ENCODE measurements at regions not wholly inside any gene's neighbourhood (a gene's known extent, or its start where the extent isn't known, plus 50 kb on each side); places are given as distances from the start of the nearest gene placed in this dataset.
"Not testable (repeated sequence)": the region's sequence is repeated elsewhere in the genome, so short reads cannot be mapped to it uniquely, and the experiment has no call there.

DNA sequence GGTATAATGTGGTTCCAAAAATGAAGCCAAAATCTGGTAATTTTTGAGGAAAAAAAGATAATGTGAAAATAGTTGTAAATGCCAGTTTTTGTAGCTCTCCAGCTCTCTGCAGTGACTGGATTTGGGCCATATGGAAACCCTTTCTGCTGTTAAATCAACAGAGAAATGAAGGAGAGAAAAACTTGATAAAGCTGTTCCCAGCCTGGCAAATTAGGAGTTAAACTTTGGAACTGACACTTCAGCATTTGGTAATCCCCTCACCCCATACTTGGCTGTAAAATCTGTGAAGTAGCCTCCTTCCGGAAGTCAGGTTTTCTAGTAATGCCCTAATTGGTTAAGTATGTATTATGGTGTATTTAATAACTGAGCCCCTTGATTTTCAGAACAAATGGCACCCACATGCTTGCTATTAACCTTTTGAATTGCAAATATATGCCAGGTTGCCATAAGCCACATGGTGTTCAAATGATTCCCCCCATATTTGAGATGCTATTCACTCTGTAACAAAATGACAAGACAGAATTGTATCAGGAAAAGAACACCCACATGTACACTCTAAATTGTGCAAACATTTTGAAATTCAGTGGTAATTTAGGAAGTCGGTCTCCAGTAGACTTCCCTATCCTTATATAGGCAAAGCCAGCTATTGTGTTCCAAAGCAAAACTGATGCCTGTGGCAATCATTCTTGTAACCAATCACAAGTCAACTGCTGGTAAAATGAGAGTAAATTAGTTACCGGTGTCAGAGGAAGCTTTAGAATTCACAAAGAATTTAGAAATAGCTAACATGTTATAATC, 96.3 kb upstream of the ADAMTS3 start:
- H3K36me3 ChIP-seq, result no peaks in the 10 kb centered on the region
- H3K4me3 ChIP-seq, result no peak overlapping the region
- H3K27ac ChIP-seq, result no peak overlapping the region
- H3K9me3 ChIP-seq, result no peaks in the 10 kb centered on the region
- TF ChIP-seq, protein P1, sequence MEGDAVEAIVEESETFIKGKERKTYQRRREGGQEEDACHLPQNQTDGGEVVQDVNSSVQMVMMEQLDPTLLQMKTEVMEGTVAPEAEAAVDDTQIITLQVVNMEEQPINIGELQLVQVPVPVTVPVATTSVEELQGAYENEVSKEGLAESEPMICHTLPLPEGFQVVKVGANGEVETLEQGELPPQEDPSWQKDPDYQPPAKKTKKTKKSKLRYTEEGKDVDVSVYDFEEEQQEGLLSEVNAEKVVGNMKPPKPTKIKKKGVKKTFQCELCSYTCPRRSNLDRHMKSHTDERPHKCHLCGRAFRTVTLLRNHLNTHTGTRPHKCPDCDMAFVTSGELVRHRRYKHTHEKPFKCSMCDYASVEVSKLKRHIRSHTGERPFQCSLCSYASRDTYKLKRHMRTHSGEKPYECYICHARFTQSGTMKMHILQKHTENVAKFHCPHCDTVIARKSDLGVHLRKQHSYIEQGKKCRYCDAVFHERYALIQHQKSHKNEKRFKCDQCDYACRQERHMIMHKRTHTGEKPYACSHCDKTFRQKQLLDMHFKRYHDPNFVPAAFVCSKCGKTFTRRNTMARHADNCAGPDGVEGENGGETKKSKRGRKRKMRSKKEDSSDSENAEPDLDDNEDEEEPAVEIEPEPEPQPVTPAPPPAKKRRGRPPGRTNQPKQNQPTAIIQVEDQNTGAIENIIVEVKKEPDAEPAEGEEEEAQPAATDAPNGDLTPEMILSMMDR (IDR thresholded peaks at IDR 0.05), result no peak
- no peak for TF ChIP-seq POLR2A (IDR thresholded peaks at IDR 0.05)
- intact Hi-C loops (cut with DNase I), result no loop called here
- WGBS, 2 donors, result 55 to 64% methylated on average over 3 of the region's 3 CpGs
- H3K27me3 ChIP-seq, result no peaks in the 10 kb centered on the region
- DNase-seq, result no peak
- H3K4me1 ChIP-seq, result no peaks in the 10 kb centered on the region

DNA sequence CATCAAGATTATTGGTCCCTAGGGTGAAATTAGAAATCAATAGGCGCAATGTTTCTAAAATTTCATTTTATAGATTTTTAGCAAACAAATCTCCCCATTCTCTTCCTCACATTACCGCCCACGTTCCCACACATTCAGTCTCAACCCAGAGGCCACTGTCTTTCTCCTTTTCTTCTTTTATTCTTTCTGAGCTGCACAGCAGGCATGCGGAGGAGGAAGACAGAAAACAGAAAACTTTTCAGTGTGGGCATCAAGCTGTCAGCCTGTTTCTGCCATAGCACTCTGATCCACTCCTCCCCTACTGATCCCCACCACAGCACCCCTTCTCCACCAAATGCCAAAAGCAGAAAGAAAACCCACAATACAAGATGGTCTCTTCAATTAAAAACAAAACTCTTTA, 94.8 kb upstream of the ADAMTS3 start:
- DNase-seq, result no peak
- no peaks in the 10 kb centered on the region for H3K4me1 ChIP-seq
- H3K27me3 ChIP-seq, result no peaks in the 10 kb centered on the region
- H3K9me3 ChIP-seq, result no peaks in the 10 kb centered on the region
- H3K4me3 ChIP-seq, result no peak overlapping the region
- no peak overlapping the region for H3K27ac ChIP-seq
- WGBS, 2 donors, result 54 to 76% methylated on average over 4 of the region's 4 CpGs
- no peak for TF ChIP-seq POLR2A (IDR thresholded peaks at IDR 0.05)
- TF ChIP-seq, protein P1 (IDR thresholded peaks at IDR 0.05), result no peak
- intact Hi-C loops (cut with DNase I), result no loop called here
- H3K36me3 ChIP-seq, result no peaks in the 10 kb centered on the region

DNA sequence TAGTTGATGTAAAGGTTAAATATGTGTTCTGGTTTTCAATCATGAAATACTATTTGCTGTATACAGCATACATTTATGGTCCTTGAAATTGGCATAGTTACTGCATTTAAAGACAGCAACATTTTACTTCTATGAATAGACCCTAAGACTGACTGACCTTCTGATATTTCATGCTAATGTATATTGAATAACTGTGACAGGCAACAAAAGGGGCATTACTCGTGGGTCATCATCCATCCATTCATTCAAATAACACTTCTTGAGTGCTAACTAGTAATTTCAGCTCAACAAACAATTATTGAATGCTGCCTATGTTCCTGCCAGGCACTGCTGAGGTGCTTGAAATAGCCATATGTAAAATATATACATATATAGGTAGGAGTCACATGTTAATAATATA, 92.8 kb upstream of the ADAMTS3 start:
- Histone ChIP-seq H3K27me3 (no peaks in the 10 kb centered on the region), H3K36me3 (no peaks in the 10 kb centered on the region), H3K4me1 (no peaks in the 10 kb centered on the region), H3K27ac (no peak overlapping the region), H3K9me3 (no peaks in the 10 kb centered on the region), H3K4me3 (no peak overlapping the region)
- no peak for TF ChIP-seq POLR2A (IDR thresholded peaks at IDR 0.05)
- TF ChIP-seq, protein P1 (IDR thresholded peaks at IDR 0.05), result no peak
- 32 to 33% methylated on average over 1 of the region's 1 CpG for WGBS, 2 donors
- intact Hi-C loops (cut with DNase I), result no loop called here
- DNase-seq, result no peak

DNA sequence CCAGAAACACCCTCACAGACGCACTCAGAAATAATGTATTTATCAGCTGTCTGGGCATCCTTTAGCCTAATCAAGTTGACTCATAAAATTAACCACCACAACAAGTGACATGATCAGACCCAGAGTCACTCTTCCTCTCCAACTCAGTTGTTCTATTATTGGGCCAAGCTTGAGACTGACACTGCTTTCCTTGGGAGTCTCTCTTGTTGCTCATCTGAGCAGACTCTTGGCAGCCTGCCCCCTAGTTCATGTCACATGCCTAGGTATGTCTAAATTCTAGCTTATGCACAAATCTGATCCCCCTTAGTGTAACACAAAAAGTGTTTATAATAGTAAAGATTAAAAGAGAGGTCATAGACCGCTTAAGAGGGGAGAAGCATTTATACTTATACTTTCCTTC, 72.6 kb upstream of the ADAMTS3 start:
- DNase-seq, result no peak
- no peak for TF ChIP-seq POLR2A (IDR thresholded peaks at IDR 0.05)
- TF ChIP-seq, protein P1 (IDR thresholded peaks at IDR 0.05), result no peak
- intact Hi-C loops (cut with DNase I), result no loop called here
- Histone ChIP-seq H3K4me1 (no peaks in the 10 kb centered on the region), H3K27ac (no peak overlapping the region), H3K27me3 (no peaks in the 10 kb centered on the region), H3K9me3 (peaks cover 0 to 6% (median 0%) of the 10 kb centered on the region in 3 donors), H3K36me3 (no peaks in the 10 kb centered on the region), H3K4me3 (no peak overlapping the region)
- 68 to 85% methylated on average over 2 of the region's 2 CpGs for WGBS, 2 donors

DNA sequence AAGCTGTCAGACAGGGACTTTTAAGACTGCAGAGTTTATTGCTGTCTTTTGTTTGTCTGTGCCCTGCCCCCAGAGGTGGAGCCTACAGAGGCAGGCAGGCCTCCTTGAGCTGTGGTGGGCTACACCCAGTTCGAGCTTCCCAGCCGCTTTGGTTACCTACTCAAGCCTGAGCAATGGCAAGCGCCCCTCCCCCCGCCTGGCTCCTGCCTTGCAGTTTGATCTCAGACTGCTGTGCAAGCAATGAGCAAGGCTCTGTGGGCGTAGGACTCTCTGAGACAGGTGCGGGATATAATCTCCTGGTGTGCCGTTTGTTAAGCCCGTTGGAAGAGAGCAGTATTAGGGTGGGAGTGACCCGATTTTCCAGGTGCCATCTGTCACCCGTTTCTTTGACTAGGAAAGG, 67.8 kb upstream of the ADAMTS3 start:
- H3K4me1 ChIP-seq; intact Hi-C loops (cut with DNase I); H3K27me3 ChIP-seq; H3K27ac ChIP-seq; H3K36me3 ChIP-seq; DNase-seq; H3K9me3 ChIP-seq; H3K4me3 ChIP-seq: not testable (repeated sequence)
- WGBS, 2 donors, result 63 to 92% methylated on average over 3 to 5 of the region's 10 CpGs

DNA sequence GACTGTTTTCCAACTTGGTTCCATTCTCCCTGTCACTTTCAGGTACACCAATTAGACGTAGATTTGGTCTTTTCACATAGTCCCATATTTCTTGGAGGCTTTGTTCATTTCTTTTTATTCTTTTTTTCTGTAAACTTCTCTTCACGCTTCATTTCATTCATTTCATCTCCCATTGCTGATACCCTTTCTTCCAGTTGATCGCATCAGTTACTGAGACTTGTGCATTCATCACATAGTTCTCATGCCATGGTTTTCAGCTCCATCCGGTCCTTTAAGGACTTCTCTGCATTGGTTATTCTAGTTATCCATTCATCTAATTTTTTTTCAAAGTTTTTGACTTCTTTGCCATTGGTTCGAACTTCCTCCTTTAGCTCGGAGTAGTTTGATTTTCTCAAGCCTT, 66.9 kb upstream of the ADAMTS3 start:
- H3K27ac ChIP-seq; H3K4me3 ChIP-seq; intact Hi-C loops (cut with DNase I); H3K9me3 ChIP-seq; H3K4me1 ChIP-seq; H3K27me3 ChIP-seq; H3K36me3 ChIP-seq; DNase-seq: not testable (repeated sequence)
- WGBS, 2 donors, result 79 to 80% methylated on average over 6 of the region's 6 CpGs

DNA sequence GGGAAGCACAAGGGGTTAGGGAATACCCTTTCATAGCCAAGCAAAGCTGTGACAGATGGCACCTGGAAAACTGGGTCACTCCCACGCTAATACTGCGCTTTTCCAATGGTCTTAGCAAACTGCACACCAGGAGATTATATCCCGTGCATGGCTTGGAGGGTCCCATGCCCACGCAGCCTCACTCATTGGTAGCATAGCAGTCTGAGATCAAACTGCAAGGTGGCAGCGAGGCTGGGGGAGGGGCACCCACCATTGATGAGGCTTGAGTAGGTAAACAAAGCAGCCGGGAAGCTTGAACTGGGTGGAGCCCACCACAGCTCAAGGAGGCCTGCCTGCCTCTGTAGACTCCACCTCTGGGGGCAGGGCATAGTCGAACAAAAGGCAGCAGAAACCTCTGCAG, 63.2 kb upstream of the ADAMTS3 start:
- DNase-seq; H3K9me3 ChIP-seq; H3K4me1 ChIP-seq; H3K36me3 ChIP-seq; intact Hi-C loops (cut with DNase I); H3K27ac ChIP-seq; H3K4me3 ChIP-seq; H3K27me3 ChIP-seq: not testable (repeated sequence)
- WGBS, 2 donors, result 81 to 84% methylated on average over 6 of the region's 7 CpGs

Data from esophagus squamous epithelium (tissue), 5 donors.